PC-3 (cell line): ENCODE measurements at regions not wholly inside any gene's neighbourhood (a gene's known extent, or its start where the extent isn't known, plus 50 kb on each side); places are given as distances from the start of the nearest gene placed in this dataset.

Source experiments
- ATAC-seq: fragments of 200-7000 bp; cut with Tn5 transposase; 2 replicates; pipeline ENCODE4 v1.9.1; 2020; ENCODE audit warnings: mild to moderate bottlenecking, moderate library complexity
- BruUV-seq: library from RNA; stranded (reverse); fragments of 400-500 nt; replicated peaks from 2 replicates; lab custom pipeline; 2021; lab: Mats Ljungman, UMichigan
- CTCF ChIA-PET: fragments of 300-600 bp; sonication (Branson Sonifier 250); formaldehyde crosslinking; loops from one replicate; lab custom pipeline; 2022; ENCODE audit warnings: antibody characterized with exemption; lab: Charles Lee
- POLR2A ChIA-PET: fragments of 300-600 bp; sonication (Branson Sonifier 250); formaldehyde crosslinking; loops from one replicate; lab custom pipeline; 2022; ENCODE audit warnings: antibody characterized with exemption; ENCODE audit not compliant: unreplicated experiment; lab: Charles Lee
- DNase-seq: peaks from one replicate; pipeline ENCODE4 v3.0.0-alpha.2; 2015
- H2AFZ ChIP-seq: fragments of 300-600 bp; sonication (generic); 2 replicates; pipeline ENCODE4 v1.6.0; 2016; ENCODE audit warnings: antibody characterized with exemption, low read length
- H3F3A ChIP-seq: fragments of 300-600 bp; sonication (generic); one replicate; pipeline ENCODE4 v1.6.0; 2017; ENCODE audit warnings: antibody characterized with exemption, low read length, control low read depth, mild to moderate bottlenecking; ENCODE audit not compliant: unreplicated experiment
- H3K27ac ChIP-seq: fragments of 300-600 bp; sonication (generic); 2 replicates; pipeline ENCODE4 v1.5.1; 2016; ENCODE audit warnings: mild to moderate bottlenecking, low read length
- H3K27me3 ChIP-seq: fragments of 300-600 bp; sonication (generic); 2 replicates; pipeline ENCODE4 v1.6.1; 2016; ENCODE audit warnings: low read length, mixed read lengths
- H3K36me3 ChIP-seq: fragments of 300-600 bp; sonication (generic); 2 replicates; pipeline ENCODE4 v1.6.1; 2016; ENCODE audit warnings: low read depth, mixed run types, low read length, mixed read lengths
- H3K4me1 ChIP-seq: fragments of 300-600 bp; sonication (generic); 2 replicates; pipeline ENCODE4 v1.5.1; 2016; ENCODE audit warnings: low read length; ENCODE audit not compliant: insufficient read depth
- H3K4me2 ChIP-seq: fragments of 300-600 bp; sonication (generic); 2 replicates; pipeline ENCODE4 v1.6.0; 2016; ENCODE audit warnings: low read length
- H3K4me3 ChIP-seq: fragments of 300-600 bp; sonication (generic); 2 replicates; pipeline ENCODE4 v1.5.1; 2016; ENCODE audit warnings: mild to moderate bottlenecking, low read length, mixed read lengths
- H3K79me2 ChIP-seq: fragments of 300-600 bp; sonication (generic); 2 replicates; pipeline ENCODE4 v1.6.1; 2017; ENCODE audit warnings: low read length, mixed read lengths
- H3K9ac ChIP-seq: fragments of 300-600 bp; sonication (generic); 2 replicates; pipeline ENCODE4 v1.6.0; 2016; ENCODE audit warnings: mild to moderate bottlenecking, low read length
- H3K9me2 ChIP-seq: fragments of 300-600 bp; sonication (generic); replicated peaks from 2 replicates; pipeline ENCODE4 v1.6.1; 2016; ENCODE audit warnings: mixed run types, low read length, mixed read lengths
- H3K9me3 ChIP-seq: fragments of 300-600 bp; sonication (generic); 2 replicates; pipeline ENCODE4 v1.6.1; 2016; ENCODE audit warnings: low read length, mixed read lengths
- H4K20me1 ChIP-seq: fragments of 300-600 bp; sonication (generic); 2 replicates; pipeline ENCODE4 v1.6.1; 2016; ENCODE audit warnings: low read length, mixed read lengths
- EZH2 ChIP-seq: fragments of 300-600 bp; sonication (generic); IDR thresholded peaks from one replicate; pipeline ENCODE4 v1.6.1; 2017; ENCODE audit warnings: antibody characterized with exemption, mild to moderate bottlenecking, low read length; ENCODE audit not compliant: unreplicated experiment
- EZH2phosphoT487 ChIP-seq: fragments of 300-600 bp; sonication (generic); IDR thresholded peaks from 2 replicates; pipeline ENCODE4 v1.6.1; 2018; ENCODE audit warnings: mild to moderate bottlenecking, antibody characterized with exemption, low read length, borderline replicate concordance
- intact Hi-C: fragments of 100-400 bp; cut with micrococcal nuclease; formaldehyde crosslinking; loops from 2 replicates; pipeline ENCODE4 v1.9.0; 2023
- TF ChIP-seq, protein P1 (sequence below): fragments of 300-600 bp; sonication (generic); conservative IDR thresholded peaks from 2 replicates; pipeline ENCODE4 v1.5.1; 2017; ENCODE audit warnings: antibody characterized with exemption, low read depth, mild to moderate bottlenecking, low read length

- no peak overlapping the region for H3K4me2 ChIP-seq
- no peak overlapping the region for H2AFZ ChIP-seq
- H3K27me3 ChIP-seq: no peaks in the 10 kb centered on the region
- H3K9ac ChIP-seq: no peak overlapping the region
- ChIA-PET CTCF (no interaction called here), POLR2A (no interaction called here)
- no TSS peak for BruUV-seq
- no peaks in the 10 kb centered on the region for H3K79me2 ChIP-seq
- H3K36me3 ChIP-seq: no peaks in the 10 kb centered on the region
- peaks cover 7% of the 10 kb centered on the region; the same call in 1 of the 2 replicates for H3K4me1 ChIP-seq
- ATAC-seq (no peak), DNase-seq (no peak)
- no peaks in the 10 kb centered on the region for H3F3A ChIP-seq
- H4K20me1 ChIP-seq: no peaks in the 10 kb centered on the region
- H3K27ac ChIP-seq: no peak overlapping the region
- intact Hi-C loops: no loop called here
- no peaks in the 10 kb centered on the region for H3K9me2 ChIP-seq
- no peak overlapping the region for H3K4me3 ChIP-seq
- no peaks in the 10 kb centered on the region for H3K9me3 ChIP-seq
- TF ChIP-seq, protein P1, sequence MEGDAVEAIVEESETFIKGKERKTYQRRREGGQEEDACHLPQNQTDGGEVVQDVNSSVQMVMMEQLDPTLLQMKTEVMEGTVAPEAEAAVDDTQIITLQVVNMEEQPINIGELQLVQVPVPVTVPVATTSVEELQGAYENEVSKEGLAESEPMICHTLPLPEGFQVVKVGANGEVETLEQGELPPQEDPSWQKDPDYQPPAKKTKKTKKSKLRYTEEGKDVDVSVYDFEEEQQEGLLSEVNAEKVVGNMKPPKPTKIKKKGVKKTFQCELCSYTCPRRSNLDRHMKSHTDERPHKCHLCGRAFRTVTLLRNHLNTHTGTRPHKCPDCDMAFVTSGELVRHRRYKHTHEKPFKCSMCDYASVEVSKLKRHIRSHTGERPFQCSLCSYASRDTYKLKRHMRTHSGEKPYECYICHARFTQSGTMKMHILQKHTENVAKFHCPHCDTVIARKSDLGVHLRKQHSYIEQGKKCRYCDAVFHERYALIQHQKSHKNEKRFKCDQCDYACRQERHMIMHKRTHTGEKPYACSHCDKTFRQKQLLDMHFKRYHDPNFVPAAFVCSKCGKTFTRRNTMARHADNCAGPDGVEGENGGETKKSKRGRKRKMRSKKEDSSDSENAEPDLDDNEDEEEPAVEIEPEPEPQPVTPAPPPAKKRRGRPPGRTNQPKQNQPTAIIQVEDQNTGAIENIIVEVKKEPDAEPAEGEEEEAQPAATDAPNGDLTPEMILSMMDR: no peak
- no peak for TF ChIP-seq EZH2
- TF ChIP-seq EZH2phosphoT487: no peak
These were observed 511.3 kb downstream of the FBXO15 start for GRCh38 chr18:73636355-73636754.

DNA sequence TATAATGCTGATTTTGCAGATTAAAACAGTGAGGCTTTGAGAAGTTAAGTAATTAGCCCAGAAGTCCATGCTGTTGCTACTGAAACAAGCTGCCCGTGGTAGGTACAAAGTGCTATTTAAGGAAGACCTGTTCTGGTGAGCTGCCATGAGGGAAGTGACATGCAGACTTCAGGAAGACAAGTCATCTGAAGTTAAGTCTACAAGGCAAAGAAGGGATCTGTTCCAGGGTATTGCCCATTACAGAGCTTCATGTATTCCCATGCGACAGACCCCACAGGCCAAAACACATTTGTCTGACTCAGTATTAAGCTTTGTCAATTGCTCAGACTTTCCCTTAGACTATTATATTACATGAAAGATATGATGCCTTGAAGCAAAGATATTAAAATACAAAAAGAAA, 520.8 kb downstream of the FBXO15 start:
- no peak overlapping the region for H2AFZ ChIP-seq
- ATAC-seq: peak; percentile 50
- TF ChIP-seq EZH2phosphoT487 (no peak), EZH2 (no peak)
- TF ChIP-seq, protein P1: no peak
- CTCF ChIA-PET: no interaction called here
- H4K20me1 ChIP-seq: no peaks in the 10 kb centered on the region
- DNase-seq: no peak
- H3K27ac ChIP-seq: no peak overlapping the region
- H3K9me2 ChIP-seq: no peaks in the 10 kb centered on the region
- H3K4me3 ChIP-seq: no peak overlapping the region
- no peaks in the 10 kb centered on the region for H3K79me2 ChIP-seq
- no peaks in the 10 kb centered on the region for H3K36me3 ChIP-seq
- intact Hi-C loops: no loop called here
- no TSS peak for BruUV-seq
- POLR2A ChIA-PET: no interaction called here
- no peaks in the 10 kb centered on the region for H3F3A ChIP-seq
- no peaks in the 10 kb centered on the region for H3K9me3 ChIP-seq
- no peak overlapping the region for H3K4me2 ChIP-seq
- no peaks in the 10 kb centered on the region for H3K4me1 ChIP-seq
- no peaks in the 10 kb centered on the region for H3K27me3 ChIP-seq
- no peak overlapping the region for H3K9ac ChIP-seq

GRCh38 chr18:73626221-73626620, 521.4 kb downstream of the FBXO15 start:
- ChIA-PET POLR2A (no interaction called here), CTCF (no interaction called here)
- H3K4me2 ChIP-seq: no peak overlapping the region
- no peaks in the 10 kb centered on the region for H3F3A ChIP-seq
- H3K27me3 ChIP-seq: no peaks in the 10 kb centered on the region
- no peaks in the 10 kb centered on the region for H3K9me2 ChIP-seq
- H2AFZ ChIP-seq: no peak overlapping the region
- H3K27ac ChIP-seq: no peak overlapping the region
- DNase-seq (no peak), ATAC-seq (peak; percentile 57; the same call in 1 of the 2 replicates)
- H3K4me1 ChIP-seq: no peaks in the 10 kb centered on the region
- H4K20me1 ChIP-seq: no peaks in the 10 kb centered on the region
- no peaks in the 10 kb centered on the region for H3K79me2 ChIP-seq
- no peaks in the 10 kb centered on the region for H3K9me3 ChIP-seq
- intact Hi-C loops: no loop called here
- no TSS peak for BruUV-seq
- no peaks in the 10 kb centered on the region for H3K36me3 ChIP-seq
- no peak overlapping the region for H3K9ac ChIP-seq
- no peak overlapping the region for H3K4me3 ChIP-seq
- TF ChIP-seq, protein P1: no peak
- TF ChIP-seq EZH2 (no peak), EZH2phosphoT487 (no peak)
